HCT116 (cell line): ENCODE measurements at regions not wholly inside any gene's neighbourhood (a gene's known extent, or its start where the extent isn't known, plus 50 kb on each side); places are given as distances from the start of the nearest gene placed in this dataset.

Experiments used
- ATAC-seq: fragments of 200-7000 bp; cut with Tn5 transposase; 2 replicates; pipeline ENCODE4 v1.9.1; 2020; ENCODE audit warnings: mild to moderate bottlenecking, moderate library complexity
- BruUV-seq: library from RNA; stranded (reverse); fragments of 400-500 nt; replicated peaks from 2 replicates; lab custom pipeline; 2021; lab: Mats Ljungman, UMichigan
- CTCF ChIA-PET: fragments of 300-600 bp; sonication (Branson Sonifier 250); formaldehyde crosslinking; loops from one replicate; lab custom pipeline; 2021; ENCODE audit warnings: antibody characterized with exemption; lab: Charles Lee
- POLR2A ChIA-PET: fragments of 300-600, 350-600 bp; sonication (Branson Sonifier 250); formaldehyde crosslinking; loops from one replicate; lab custom pipeline; 2021; ENCODE audit warnings: antibody characterized with exemption; lab: Charles Lee
- RAD21 ChIA-PET, 2 experiments: fragments of 300-600 bp; sonication (Branson Sonifier 250); formaldehyde crosslinking; loops; one replicate each; lab custom pipeline; 2023; ENCODE audit warnings: low total read pairs in 2 of 2; ENCODE audit not compliant: uncharacterized antibody in 2 of 2, unreplicated experiment in 2 of 2, low non-redundant PET in 1 of 2; lab: Charles Lee
- DNase-seq: peaks from one replicate; pipeline ENCODE4 v3.0.0-alpha.2; 2010; ENCODE audit warnings: low read depth, low spot score
- H2AFZ ChIP-seq: fragments of 200-600 bp; shearing (Covaris generic), sonication (generic); 2 replicates; pipeline ENCODE4 v1.6.1; 2017; ENCODE audit warnings: low read depth, mixed run types, mixed read lengths, antibody characterized with exemption, low read length; ENCODE audit not compliant: poor library complexity, severe bottlenecking
- H3K27ac ChIP-seq: 2 replicates; pipeline ENCODE4 v1.5.1; 2012; ENCODE audit warnings: low read depth, low read length
- H3K27me3 ChIP-seq: fragments of 200-600 bp; sonication (generic); 2 replicates; pipeline ENCODE4 v1.6.1; 2016; ENCODE audit warnings: mixed run types, low read length, mixed read lengths; ENCODE audit not compliant: insufficient read depth
- H3K36me3 ChIP-seq, 2 experiments: fragments of 200-500 bp in 1 of 2; fragments of 200-600 bp in 1 of 2; sonication (Bioruptor generic) in 1 of 2; sonication (generic) in 1 of 2; 2 replicates each; pipeline versions ENCODE4 v1.5.1 to v1.6.1; 2014 to 2016; ENCODE audit warnings: low read length in 2 of 2, inconsistent platforms in 1 of 2, mixed read lengths in 1 of 2, mixed run types in 1 of 2; ENCODE audit not compliant: insufficient read depth in 2 of 2, control insufficient read depth in 1 of 2
- H3K4me1 ChIP-seq, 2 experiments: fragments of 200-600 bp in 1 of 2; sonication (generic) in 1 of 2; 2 replicates each; pipeline versions ENCODE4 v1.5.1 to v1.6.1; 2012 to 2017; ENCODE audit warnings: low read length in 2 of 2, inconsistent platforms in 1 of 2, mild to moderate bottlenecking in 1 of 2, mixed read lengths in 1 of 2, mixed run types in 1 of 2, moderate library complexity in 1 of 2; ENCODE audit not compliant: insufficient read depth in 2 of 2, control insufficient read depth in 1 of 2
- H3K4me2 ChIP-seq: fragments of 200-600 bp; sonication (generic); 2 replicates; pipeline ENCODE4 v1.6.1; 2017; ENCODE audit warnings: mixed run types, low read length, mixed read lengths
- H3K4me3 ChIP-seq, 2 experiments: fragments of 200-600 bp in 1 of 2; sonication (generic) in 1 of 2; replicated peaks in 1 of 2; 2 replicates each; pipeline ENCODE4 v1.5.1; 2011 to 2016; ENCODE audit warnings: low read length in 2 of 2, control low read depth in 1 of 2, low read depth in 1 of 2, mild to moderate bottlenecking in 1 of 2, mixed read lengths in 1 of 2, mixed run types in 1 of 2
- H3K79me2 ChIP-seq: fragments of 200-600 bp; sonication (generic); 2 replicates; pipeline ENCODE4 v1.6.1; 2017; ENCODE audit warnings: mild to moderate bottlenecking, mixed run types, low read length, moderate library complexity, mixed read lengths; ENCODE audit not compliant: insufficient read depth
- H3K9ac ChIP-seq: fragments of 200-600 bp; sonication (generic); 2 replicates; pipeline ENCODE4 v1.6.1; 2016; ENCODE audit warnings: low read length, mixed read lengths
- H3K9me2 ChIP-seq: fragments of 200-600 bp; sonication (generic), shearing (Covaris generic); 2 replicates; pipeline ENCODE4 v1.6.1; 2017; ENCODE audit warnings: mixed run types, mild to moderate bottlenecking, moderate library complexity; ENCODE audit not compliant: insufficient read depth
- H3K9me3 ChIP-seq, 2 experiments: fragments of 200-500 bp in 1 of 2; fragments of 200-600 bp in 1 of 2; sonication (Bioruptor generic) in 1 of 2; sonication (generic) in 1 of 2; 2 replicates each; pipeline ENCODE4 v1.6.1; 2014 to 2017; ENCODE audit warnings: low read length in 2 of 2, mixed read lengths in 2 of 2, inconsistent platforms in 1 of 2, low read depth in 1 of 2, mild to moderate bottlenecking in 1 of 2, mixed run types in 1 of 2, moderate library complexity in 1 of 2; ENCODE audit not compliant: control insufficient read depth in 1 of 2, insufficient read depth in 1 of 2
- H4K20me1 ChIP-seq: fragments of 200-600 bp; sonication (generic), shearing (Covaris generic); 2 replicates; pipeline ENCODE4 v1.6.1; 2017; ENCODE audit warnings: mixed run types, mild to moderate bottlenecking, moderate library complexity; ENCODE audit not compliant: insufficient read depth
- CBX3 ChIP-seq: IDR thresholded peaks from 2 replicates; pipeline ENCODE4 v1.6.1; 2012; ENCODE audit warnings: low read depth
- EGR1 ChIP-seq: IDR thresholded peaks from 2 replicates; pipeline ENCODE4 v1.6.1; 2012; ENCODE audit warnings: low read depth
- FOSL1 ChIP-seq: IDR thresholded peaks from 2 replicates; pipeline ENCODE4 v1.6.1; 2012; ENCODE audit warnings: low read depth
- JUND ChIP-seq: IDR thresholded peaks from 2 replicates; pipeline ENCODE4 v1.6.1; 2012
- REST ChIP-seq: IDR thresholded peaks from 2 replicates; pipeline ENCODE4 v1.6.1; 2012; ENCODE audit warnings: low read depth
- SP1 ChIP-seq: IDR thresholded peaks from 2 replicates; pipeline ENCODE4 v1.6.1; 2012; ENCODE audit warnings: low read depth
- ZNF274 ChIP-seq: fragments of 200-500 bp; sonication (Bioruptor generic); IDR thresholded peaks from 2 replicates; pipeline ENCODE4 v1.6.1; 2014; ENCODE audit warnings: mild to moderate bottlenecking, low read depth, low read length, inconsistent platforms
- intact Hi-C: fragments of 100-400 bp; cut with micrococcal nuclease; formaldehyde crosslinking; loops from 2 replicates; pipeline ENCODE4 v1.10.0; 2022

GRCh38 chr3:110341047-110341446 lies 730.6 kb upstream of the NECTIN3 start (continued):
- TF ChIP-seq REST, result no peak

- TF ChIP-seq EGR1, result no peak
- TF ChIP-seq ZNF274, result no peak
- TF ChIP-seq JUND, result peak; percentile 46
- TF ChIP-seq SP1, result peak; percentile 24; the same call in 1 of the 2 replicates
- peak; percentile 47 for TF ChIP-seq FOSL1
- 0 out of 2 replicates have a peak, but pooled peaks have one; percentile 56 for TF ChIP-seq CBX3
- TF ChIP-seq, all 23 proteins: peak for 4
- Histone ChIP-seq H3K9me3 (no peaks in the 10 kb centered on the region), H4K20me1 (no peaks in the 10 kb centered on the region), H3K4me3 (no peak overlapping the region), H3K27me3 (no peaks in the 10 kb centered on the region), H2AFZ (peak overlapping the region; percentile 66), H3K9ac (no peak overlapping the region), H3K4me2 (peak overlapping the region; percentile 26; the same call in 1 of the 2 replicates), H3K4me1 (peaks cover 4 to 18% of the 10 kb centered on the region in 2 experiments; a peak in 2 of 4 replicates), H3K79me2 (no peaks in the 10 kb centered on the region), H3K27ac (0 out of 2 replicates have a peak overlapping the region, but pooled peaks have one; percentile 3), H3K9me2 (no peaks in the 10 kb centered on the region), H3K36me3 (no peaks in the 10 kb centered on the region)
- DNase-seq (peak; percentile 13), ATAC-seq (peak; percentile 53; the same call in 1 of the 2 replicates)
- ChIA-PET RAD21 (no interaction called here), CTCF (no interaction called here), POLR2A (no interaction called here)
- BruUV-seq, result no TSS peak
- intact Hi-C loops, result no loop called here
Measured at GRCh38 chr3:110343376-110343775, 728.2 kb upstream of the NECTIN3 start.
